ENCODE measurements at regions not wholly inside any gene's neighbourhood (a gene's known extent, or its start where the extent isn't known, plus 50 kb on each side); places are given as distances from the start of the nearest gene placed in this dataset.
A peak's percentile ranks its signal among the peaks of the same experiment; 100 is the strongest.

DNA sequence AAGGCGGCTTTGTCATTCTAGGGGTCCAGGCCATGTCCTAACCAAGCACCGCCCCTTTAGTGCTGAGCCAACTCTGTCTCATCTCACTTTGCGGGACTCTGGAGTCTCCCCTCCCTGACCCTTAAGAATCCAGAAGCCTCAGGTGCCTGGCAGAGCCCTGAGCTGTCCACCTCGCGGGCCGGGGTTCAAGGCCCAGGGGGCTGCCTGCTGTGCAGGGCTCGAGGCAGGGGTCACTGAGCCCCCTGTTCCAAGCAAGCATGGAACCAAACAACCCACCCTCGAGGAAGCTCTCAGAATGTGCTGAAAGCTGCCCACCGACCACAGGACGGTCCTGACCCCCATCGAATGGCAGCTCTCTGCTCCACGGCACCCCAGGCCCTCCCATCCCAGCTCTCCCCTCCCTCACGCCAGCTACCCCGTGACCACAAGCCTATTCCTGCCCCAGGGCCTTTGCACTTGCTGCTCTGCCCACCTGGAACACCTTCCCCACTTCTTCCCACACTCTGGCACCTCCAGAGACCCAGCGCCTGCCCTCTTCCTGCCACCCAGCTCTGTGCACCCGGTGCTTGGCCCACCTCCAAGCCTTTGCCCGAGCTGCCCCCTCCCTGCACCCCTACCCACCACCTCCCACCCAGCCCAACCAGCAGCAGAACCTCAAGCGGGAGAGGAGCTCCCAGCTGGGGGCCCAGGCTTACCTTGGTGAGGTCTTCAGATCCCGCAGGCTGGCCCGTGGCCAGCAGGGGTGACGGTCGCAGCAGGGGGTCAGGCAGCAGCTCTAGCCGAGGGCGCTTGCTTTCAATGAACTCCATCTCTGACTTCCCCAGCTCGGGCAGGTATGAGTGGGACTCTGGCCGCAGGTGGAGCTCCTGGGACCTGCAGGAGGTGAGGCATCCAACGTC is 84.3 kb downstream of the NCOR2 start:
- no peak overlapping the region for H3K4me3 Mint-ChIP-seq
- no peaks in the 10 kb centered on the region for H3K9me3 Mint-ChIP-seq
- H3K27me3 Mint-ChIP-seq (ENCODE audit: low read depth): no peaks in the 10 kb centered on the region
- intact Hi-C loops (cut with micrococcal nuclease): no loop called here
- H3K4me1 Mint-ChIP-seq (ENCODE audit: low read depth): peaks cover 26% of the 10 kb centered on the region
- H3K36me3 Mint-ChIP-seq (ENCODE audit: low read depth): peaks cover 34% of the 10 kb centered on the region
- no peak overlapping the region for H3K27ac Mint-ChIP-seq
- DNase-seq: no peak
- CTCF ChIA-PET: interaction anchor here (0.6 kb wide), 1 partner anchor 50 kb away, joined by 3 read pairs; no protein-coding TSS in a partner anchor

- intact Hi-C loops (cut with micrococcal nuclease): no loop called here
Observed at GRCh38 chr12:124482567-124482893, 84.9 kb downstream of the NCOR2 start.

GRCh38 chr12:124481772-124482566 is 85.4 kb downstream of the NCOR2 start:
- H3K4me3 Mint-ChIP-seq: no peak overlapping the region
- no peak for DNase-seq
- H3K27ac Mint-ChIP-seq: no peak overlapping the region
- H3K4me1 Mint-ChIP-seq (ENCODE audit: low read depth): peaks cover 35% of the 10 kb centered on the region
- H3K36me3 Mint-ChIP-seq (ENCODE audit: low read depth): peaks cover 45% of the 10 kb centered on the region
- intact Hi-C loops (cut with micrococcal nuclease): no loop called here
- H3K9me3 Mint-ChIP-seq: no peaks in the 10 kb centered on the region
- CTCF ChIA-PET: interaction anchor here (0.6 kb wide), 1 partner anchor 52 kb away, joined by 3 read pairs; no protein-coding TSS in a partner anchor
- H3K27me3 Mint-ChIP-seq (ENCODE audit: low read depth): no peaks in the 10 kb centered on the region

More at GRCh38 chr12:124482567-124482893, 84.9 kb downstream of the NCOR2 start:
- Mint-ChIP-seq H3K27ac (no peak overlapping the region), H3K9me3 (no peaks in the 10 kb centered on the region), H3K27me3 (ENCODE audit: low read depth) (no peaks in the 10 kb centered on the region), H3K4me1 (ENCODE audit: low read depth) (peaks cover 31% of the 10 kb centered on the region), H3K4me3 (no peak overlapping the region), H3K36me3 (ENCODE audit: low read depth) (peaks cover 39% of the 10 kb centered on the region)
- CTCF ChIA-PET: interaction anchor here (0.6 kb wide), 1 partner anchor 51 kb away, joined by 3 read pairs; no protein-coding TSS in a partner anchor
- no peak for DNase-seq

DNA sequence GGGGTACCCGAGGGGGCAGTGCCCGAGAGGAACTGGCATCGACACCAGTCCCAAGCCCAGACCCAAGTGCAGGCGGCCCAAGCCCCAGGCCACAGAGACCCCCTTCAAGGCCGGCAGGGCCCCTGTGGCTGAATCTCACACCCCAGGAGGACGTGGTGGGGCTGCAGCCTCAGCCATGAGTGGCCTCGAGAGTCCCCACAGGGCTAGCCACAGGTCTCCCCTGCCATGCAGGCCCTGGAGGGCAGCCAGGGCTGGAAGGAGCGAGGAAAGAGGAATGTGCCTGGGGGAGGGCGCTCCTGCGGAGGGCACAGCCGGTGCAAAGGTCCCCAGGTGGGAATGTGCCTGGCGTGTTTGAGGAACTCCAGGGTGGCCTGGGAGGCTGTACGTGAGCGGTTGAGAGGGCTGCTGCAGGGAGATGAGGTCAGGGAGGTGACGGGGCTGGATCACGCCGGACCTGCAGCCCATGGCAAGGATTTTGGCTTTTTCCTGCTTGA is 86.1 kb downstream of the NCOR2 start:
- CTCF ChIA-PET: no interaction called here
- no peak overlapping the region for H3K4me3 Mint-ChIP-seq
- no peaks in the 10 kb centered on the region for H3K27me3 Mint-ChIP-seq (ENCODE audit: low read depth)
- H3K4me1 Mint-ChIP-seq (ENCODE audit: low read depth): peaks cover 35% of the 10 kb centered on the region
- peaks cover 49% of the 10 kb centered on the region for H3K36me3 Mint-ChIP-seq (ENCODE audit: low read depth)
- DNase-seq: no peak
- no peaks in the 10 kb centered on the region for H3K9me3 Mint-ChIP-seq
- H3K27ac Mint-ChIP-seq: no peak overlapping the region
- intact Hi-C loops (cut with micrococcal nuclease): no loop called here

- peaks cover 50% of the 10 kb centered on the region for H3K36me3 Mint-ChIP-seq (ENCODE audit: low read depth)
- CTCF ChIA-PET: interaction anchor here (1.0 kb wide), 1 partner anchor 16 kb away, joined by 3 read pairs; no protein-coding TSS in a partner anchor
Observed at GRCh38 chr12:124480469-124481256, 86.7 kb downstream of the NCOR2 start.

DNA sequence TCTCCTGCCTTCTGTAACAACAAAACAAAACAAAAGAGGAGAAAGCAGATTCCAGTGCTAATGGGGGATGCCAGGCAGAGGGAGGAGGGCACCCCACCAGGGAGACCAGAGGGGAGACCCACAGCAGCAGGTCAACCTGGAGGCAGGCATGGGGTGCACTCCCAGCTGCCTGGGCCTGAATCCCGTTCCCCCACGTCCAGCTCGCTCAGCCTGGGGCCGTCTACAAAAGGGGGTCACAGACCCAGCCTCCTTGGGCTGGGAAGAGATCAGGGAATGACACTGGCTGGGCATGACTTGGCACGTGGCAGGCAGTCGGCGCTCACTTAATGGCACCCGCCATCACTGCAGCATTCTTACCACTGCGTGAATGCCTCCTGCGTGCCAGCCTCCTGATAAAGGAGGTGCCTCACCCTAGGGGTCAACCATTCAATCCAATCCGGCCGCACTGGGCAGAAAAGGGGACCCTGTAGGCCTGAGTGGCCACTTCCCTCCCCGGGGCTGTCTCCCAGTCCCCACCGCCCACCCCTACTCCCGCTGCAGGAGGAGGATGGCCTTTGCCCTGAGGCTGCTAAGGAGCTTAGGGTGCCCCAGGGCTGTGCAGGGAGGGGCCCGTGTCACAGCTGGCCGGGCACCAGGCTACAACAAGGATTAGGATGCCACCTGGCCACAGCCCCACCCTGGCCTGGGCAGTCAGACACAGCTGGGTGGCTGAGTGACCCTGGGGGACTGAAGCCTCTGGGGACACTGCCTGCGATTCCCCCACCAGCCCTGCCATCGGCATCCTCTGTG is 87.5 kb downstream of the NCOR2 start:
- CTCF ChIA-PET: interaction anchor here (1.0 kb wide), 1 partner anchor 15 kb away, joined by 3 read pairs; no protein-coding TSS in a partner anchor
- DNase-seq: no peak
- intact Hi-C loops (cut with micrococcal nuclease): loop anchor here (1.0 kb wide), 1 partner anchor 14 kb away; no protein-coding TSS in a partner anchor
- Mint-ChIP-seq H3K4me3 (no peak overlapping the region), H3K9me3 (no peaks in the 10 kb centered on the region), H3K27me3 (ENCODE audit: low read depth) (no peaks in the 10 kb centered on the region), H3K27ac (no peak overlapping the region), H3K4me1 (ENCODE audit: low read depth) (peaks cover 33% of the 10 kb centered on the region), H3K36me3 (ENCODE audit: low read depth) (peaks cover 51% of the 10 kb centered on the region)

More at GRCh38 chr12:124480469-124481256, 86.7 kb downstream of the NCOR2 start:
- no peak overlapping the region for H3K27ac Mint-ChIP-seq
- intact Hi-C loops (cut with micrococcal nuclease): loop anchor here (1.0 kb wide), 1 partner anchor 14 kb away; no protein-coding TSS in a partner anchor
- DNase-seq: peak; percentile 61
- H3K27me3 Mint-ChIP-seq (ENCODE audit: low read depth): no peaks in the 10 kb centered on the region
- no peak overlapping the region for H3K4me3 Mint-ChIP-seq
- no peaks in the 10 kb centered on the region for H3K9me3 Mint-ChIP-seq
- H3K4me1 Mint-ChIP-seq (ENCODE audit: low read depth): peaks cover 35% of the 10 kb centered on the region

GRCh38 chr12:124478985-124479645 is 88.3 kb downstream of the NCOR2 start:
- intact Hi-C loops (cut with micrococcal nuclease): no loop called here
- Mint-ChIP-seq H3K27me3 (ENCODE audit: low read depth) (no peaks in the 10 kb centered on the region), H3K27ac (no peak overlapping the region), H3K4me3 (no peak overlapping the region), H3K36me3 (ENCODE audit: low read depth) (peaks cover 55% of the 10 kb centered on the region), H3K9me3 (peaks cover 4% of the 10 kb centered on the region), H3K4me1 (ENCODE audit: low read depth) (peaks cover 33% of the 10 kb centered on the region)
- DNase-seq: no peak
- CTCF ChIA-PET: no interaction called here

DNA sequence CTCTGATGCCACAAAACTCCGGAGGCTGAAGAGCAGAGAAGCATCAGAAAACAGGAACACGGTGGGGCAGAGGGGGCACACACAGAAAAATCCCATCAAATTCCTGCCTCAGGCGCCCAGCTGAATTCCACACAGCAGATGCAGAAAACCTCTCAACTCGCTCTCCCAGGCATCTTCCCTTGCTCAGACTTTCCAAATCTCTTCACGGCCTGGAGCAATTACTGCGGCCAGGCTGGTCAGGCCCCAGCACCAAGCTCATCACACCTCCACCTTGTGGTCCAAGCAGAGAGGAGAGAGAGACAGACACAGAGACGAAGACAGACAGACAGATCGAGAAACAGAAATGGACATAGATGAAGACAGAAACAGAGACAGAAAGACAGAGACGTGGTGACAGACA is 89.0 kb downstream of the NCOR2 start:
- Mint-ChIP-seq H3K27me3 (ENCODE audit: low read depth) (no peaks in the 10 kb centered on the region), H3K9me3 (peaks cover 10% of the 10 kb centered on the region), H3K4me1 (ENCODE audit: low read depth) (peaks cover 33% of the 10 kb centered on the region), H3K4me3 (no peak overlapping the region), H3K36me3 (ENCODE audit: low read depth) (peaks cover 60% of the 10 kb centered on the region), H3K27ac (no peak overlapping the region)
- CTCF ChIA-PET: no interaction called here
- DNase-seq: no peak
- intact Hi-C loops (cut with micrococcal nuclease): no loop called here

- peaks cover 68% of the 10 kb centered on the region for H3K36me3 Mint-ChIP-seq (ENCODE audit: low read depth)
- no peak overlapping the region for H3K4me3 Mint-ChIP-seq
- H3K4me1 Mint-ChIP-seq (ENCODE audit: low read depth): peaks cover 33% of the 10 kb centered on the region
- peak; percentile 28 for DNase-seq
- H3K9me3 Mint-ChIP-seq: peaks cover 16% of the 10 kb centered on the region
- H3K27me3 Mint-ChIP-seq (ENCODE audit: low read depth): no peaks in the 10 kb centered on the region
- no peak overlapping the region for H3K27ac Mint-ChIP-seq
- CTCF ChIA-PET: interaction anchor here (1.3 kb wide), 1 partner anchor 16 kb away, joined by 4 read pairs; no protein-coding TSS in a partner anchor
- intact Hi-C loops (cut with micrococcal nuclease): no loop called here
Observed at GRCh38 chr12:124477107-124477915, 90.1 kb downstream of the NCOR2 start.

DNA sequence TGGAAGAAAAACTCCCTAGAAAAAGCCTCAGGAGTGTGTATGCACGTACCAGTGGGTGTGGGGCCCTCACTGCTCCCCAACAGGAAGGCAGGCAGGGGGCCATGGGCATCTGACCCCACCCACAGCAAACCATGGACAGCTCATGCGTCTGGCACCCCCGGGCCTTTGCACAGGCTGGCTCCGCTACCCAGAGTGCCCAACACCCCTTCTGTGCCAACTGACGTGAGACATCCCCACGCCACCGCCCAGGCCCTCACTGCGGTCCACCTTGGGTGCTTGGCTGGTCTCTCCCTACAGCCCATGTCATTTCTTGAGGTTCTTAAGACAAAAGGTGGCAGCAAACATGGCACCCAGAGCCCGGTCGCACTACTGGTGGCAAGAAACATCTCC is 91.4 kb downstream of the NCOR2 start:
- CTCF ChIA-PET: no interaction called here
- no peaks in the 10 kb centered on the region for H3K27me3 Mint-ChIP-seq (ENCODE audit: low read depth)
- peaks cover 24% of the 10 kb centered on the region for H3K4me1 Mint-ChIP-seq (ENCODE audit: low read depth)
- H3K36me3 Mint-ChIP-seq (ENCODE audit: low read depth): peaks cover 73% of the 10 kb centered on the region
- H3K27ac Mint-ChIP-seq: no peak overlapping the region
- intact Hi-C loops (cut with micrococcal nuclease): no loop called here
- H3K4me3 Mint-ChIP-seq: no peak overlapping the region
- DNase-seq: no peak
- peaks cover 18% of the 10 kb centered on the region for H3K9me3 Mint-ChIP-seq
